Tibial artery (tissue), 4 donors: ENCODE measurements at regions not wholly inside any gene's neighbourhood (a gene's known extent, or its start where the extent isn't known, plus 50 kb on each side); places are given as distances from the start of the nearest gene placed in this dataset.

ENCODE experiments used
- DNase-seq, 2 donors: peaks; one replicate each; pipeline ENCODE4 v3.0.0-alpha.2; 2019
- H3K27ac ChIP-seq, 2 donors: fragments of 200-600 bp; sonication (generic) in 1 of 2; 1 replicate in 1 of 2; 2 replicates in 1 of 2; pipeline ENCODE4 v1.5.1; 2018 to 2019; ENCODE audit warnings: mild to moderate bottlenecking in 1 of 2
- H3K27me3 ChIP-seq, 2 donors: fragments of 200-600 bp; sonication (generic) in 1 of 2; one replicate each; pipeline versions ENCODE4 v1.5.1 to v1.6.0; 2016 to 2019
- H3K36me3 ChIP-seq, 3 donors: fragments of 200-600 bp; sonication (generic) in 2 of 3; one replicate each; pipeline ENCODE4 v1.5.1; 2016 to 2019; ENCODE audit warnings: mild to moderate bottlenecking in 2 of 3
- H3K4me1 ChIP-seq, 4 donors: fragments of 200-600 bp; sonication (generic) in 2 of 4; 1 replicate in 3 of 4; 2 replicates in 1 of 4; pipeline ENCODE4 v1.5.1; 2016 to 2019
- H3K4me3 ChIP-seq, 2 donors: fragments of 200-600 bp; sonication (generic) in 1 of 2; 1 replicate in 1 of 2; 2 replicates in 1 of 2; pipeline ENCODE4 v1.5.1; 2018 to 2019; ENCODE audit warnings: mild to moderate bottlenecking in 2 of 2
- H3K9me3 ChIP-seq, 3 donors: fragments of 200-600 bp; sonication (generic) in 1 of 3; one replicate each; pipeline ENCODE4 v1.5.1; 2016 to 2019
- CTCF ChIP-seq, 2 experiments: fragments of 200-600 bp in 1 of 2; fragments of 450-650 bp in 1 of 2; IDR thresholded peaks; one replicate each; pipeline ENCODE4 v1.5.1; 2017 to 2019; ENCODE audit warnings: antibody characterized with exemption in 2 of 2, mild to moderate bottlenecking in 1 of 2, moderate library complexity in 1 of 2
- intact Hi-C: fragments of 100-400 bp; cut with DNase I; formaldehyde crosslinking; loops from one replicate; pipeline ENCODE4 v1.15.0; 2023; ENCODE audit warnings: low total_unique reads

GRCh38 chr2:144796936-144797335 lies 277.0 kb upstream of the ZEB2 start:
- no peak overlapping the region for H3K27ac ChIP-seq
- H3K27me3 ChIP-seq: no peaks in the 10 kb centered on the region
- no peak overlapping the region for H3K4me3 ChIP-seq
- no peak for DNase-seq
- intact Hi-C loops: no loop called here
- H3K9me3 ChIP-seq: no peaks in the 10 kb centered on the region
- H3K36me3 ChIP-seq: no peaks in the 10 kb centered on the region
- TF ChIP-seq CTCF (IDR thresholded peaks at IDR 0.05): no peak
- no peaks in the 10 kb centered on the region for H3K4me1 ChIP-seq

- Histone ChIP-seq H3K27me3 (no peaks in the 10 kb centered on the region), H3K36me3 (no peaks in the 10 kb centered on the region), H3K27ac (no peak overlapping the region), H3K9me3 (no peaks in the 10 kb centered on the region), H3K4me1 (no peaks in the 10 kb centered on the region), H3K4me3 (no peak overlapping the region)
- no peak for DNase-seq
- intact Hi-C loops: no loop called here
- no peak for TF ChIP-seq CTCF (IDR thresholded peaks at IDR 0.05)
These were observed 276.2 kb upstream of the ZEB2 start for GRCh38 chr2:144796164-144796563.

- Histone ChIP-seq H3K27ac (no peak overlapping the region), H3K4me1 (no peaks in the 10 kb centered on the region), H3K9me3 (no peaks in the 10 kb centered on the region), H3K27me3 (no peaks in the 10 kb centered on the region), H3K4me3 (no peak overlapping the region), H3K36me3 (no peaks in the 10 kb centered on the region)
- TF ChIP-seq CTCF (IDR thresholded peaks at IDR 0.05): no peak
- intact Hi-C loops: no loop called here
- DNase-seq: no peak
These were observed 265.3 kb upstream of the ZEB2 start for GRCh38 chr2:144785253-144785652.

- H3K4me3 ChIP-seq: no peak overlapping the region
- intact Hi-C loops: no loop called here
- H3K4me1 ChIP-seq: no peaks in the 10 kb centered on the region
- H3K9me3 ChIP-seq: no peaks in the 10 kb centered on the region
- H3K27ac ChIP-seq: no peak overlapping the region
- DNase-seq: no peak
- no peaks in the 10 kb centered on the region for H3K27me3 ChIP-seq
- TF ChIP-seq CTCF (IDR thresholded peaks at IDR 0.05): no peak
- no peaks in the 10 kb centered on the region for H3K36me3 ChIP-seq
These were observed 261.1 kb upstream of the ZEB2 start for GRCh38 chr2:144780983-144781382.

- intact Hi-C loops: no loop called here
- peaks cover 0 to 4% (median 0%) of the 10 kb centered on the region in 4 donors for H3K4me1 ChIP-seq
- no peaks in the 10 kb centered on the region for H3K36me3 ChIP-seq
- H3K27me3 ChIP-seq: no peaks in the 10 kb centered on the region
- no peak for DNase-seq
- H3K27ac ChIP-seq: no peak overlapping the region
- H3K4me3 ChIP-seq: no peak overlapping the region
- no peak for TF ChIP-seq CTCF (IDR thresholded peaks at IDR 0.05)
- no peaks in the 10 kb centered on the region for H3K9me3 ChIP-seq
These were observed 256.8 kb upstream of the ZEB2 start for GRCh38 chr2:144776766-144777165.

GRCh38 chr2:144774809-144775208 lies 254.9 kb upstream of the ZEB2 start:
- Histone ChIP-seq H3K4me1 (peaks cover 0 to 4% (median 0%) of the 10 kb centered on the region in 4 donors), H3K9me3 (no peaks in the 10 kb centered on the region), H3K27ac (no peak overlapping the region), H3K36me3 (no peaks in the 10 kb centered on the region), H3K4me3 (no peak overlapping the region), H3K27me3 (no peaks in the 10 kb centered on the region)
- TF ChIP-seq CTCF (IDR thresholded peaks at IDR 0.05): no peak
- no peak for DNase-seq
- intact Hi-C loops: no loop called here
